IPS DF 19.7 (cell line): ENCODE measurements at regions not wholly inside any gene's neighbourhood (a gene's known extent, or its start where the extent isn't known, plus 50 kb on each side); places are given as distances from the start of the nearest gene placed in this dataset.

Experiments used
- DNase-seq: peaks from one replicate; pipeline ENCODE4 v3.0.0-alpha.2; 2013; ENCODE audit warnings: low read depth, low spot score

DNA sequence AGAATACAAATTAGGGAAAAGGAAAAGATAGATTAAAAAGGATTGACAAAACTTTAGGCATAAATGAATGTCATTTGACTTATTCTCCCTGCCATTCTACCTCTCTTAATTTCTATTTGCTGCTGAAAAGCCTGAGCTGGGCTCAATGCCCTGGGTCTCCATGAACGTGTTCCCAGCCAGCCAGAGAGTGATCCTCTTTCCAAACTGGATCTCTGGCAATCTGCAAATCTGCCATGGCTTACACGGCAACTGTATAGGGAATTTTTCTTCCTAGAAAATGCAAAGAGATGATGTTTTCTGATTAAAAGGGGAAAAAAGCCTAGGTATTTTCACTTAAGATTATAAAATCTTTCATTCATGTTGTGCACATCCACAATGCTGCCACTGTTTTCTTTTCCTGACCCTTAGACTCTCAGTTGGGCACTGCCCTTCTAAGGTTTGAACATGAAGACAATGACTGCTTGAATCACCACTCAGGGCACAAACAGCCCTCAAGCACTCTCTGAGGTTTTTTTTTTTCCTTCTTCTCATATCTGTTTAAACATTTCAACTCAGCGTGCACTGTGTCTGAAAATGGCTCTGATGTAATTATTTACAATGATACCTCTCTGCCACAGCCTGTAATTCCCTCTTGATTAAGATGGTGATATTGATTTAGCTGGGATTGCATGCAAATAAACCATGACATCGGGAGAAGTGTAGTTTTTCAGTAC, 60.3 kb downstream of the DACT1 start:
- DNase-seq, result no peak

DNA sequence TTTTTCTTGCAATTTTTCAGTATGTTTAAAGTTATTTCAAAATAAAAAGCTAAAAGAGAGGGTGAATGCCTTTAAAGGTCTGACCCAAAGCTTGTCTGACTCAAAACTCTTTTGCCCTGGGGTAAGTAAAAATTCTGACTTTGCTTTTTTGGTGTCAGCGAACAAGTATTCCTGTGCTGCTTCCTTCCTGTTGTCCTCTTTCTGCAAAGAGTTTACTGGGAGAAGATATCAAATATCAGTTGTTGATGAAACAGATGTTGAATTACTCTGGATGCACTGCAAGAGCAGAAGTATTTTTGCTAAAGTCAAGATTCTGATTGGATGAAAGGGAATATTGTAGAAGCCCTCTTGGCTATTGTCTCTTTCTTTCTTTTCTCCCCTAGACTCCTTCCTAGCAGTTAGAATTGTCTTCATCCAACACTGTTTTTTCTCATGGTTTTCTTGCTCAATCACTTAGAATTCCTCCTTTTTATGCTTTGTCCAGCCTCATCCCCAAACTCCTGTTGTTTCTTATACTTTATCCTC, 62.0 kb downstream of the DACT1 start:
- no peak for DNase-seq

DNA sequence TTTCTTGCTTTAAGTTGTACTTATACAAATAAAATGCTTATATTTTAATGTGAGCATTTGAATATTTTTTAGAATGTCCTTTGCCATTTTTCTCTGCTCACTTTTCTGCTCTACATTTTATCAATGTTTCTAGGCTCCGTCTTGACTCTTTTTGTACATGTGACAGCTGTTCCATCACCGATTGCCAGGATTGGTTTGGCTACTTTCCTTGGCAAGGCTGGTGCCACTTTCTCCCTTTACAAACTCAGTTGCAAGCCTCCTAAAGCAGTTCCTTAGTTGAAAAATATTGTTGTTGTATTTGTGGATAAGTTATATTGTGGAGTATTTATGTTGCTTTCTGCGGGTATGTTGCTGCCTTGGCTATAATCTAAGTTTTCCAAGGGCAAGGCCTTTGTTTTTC, 63.4 kb downstream of the DACT1 start:
- DNase-seq, result no peak

DNA sequence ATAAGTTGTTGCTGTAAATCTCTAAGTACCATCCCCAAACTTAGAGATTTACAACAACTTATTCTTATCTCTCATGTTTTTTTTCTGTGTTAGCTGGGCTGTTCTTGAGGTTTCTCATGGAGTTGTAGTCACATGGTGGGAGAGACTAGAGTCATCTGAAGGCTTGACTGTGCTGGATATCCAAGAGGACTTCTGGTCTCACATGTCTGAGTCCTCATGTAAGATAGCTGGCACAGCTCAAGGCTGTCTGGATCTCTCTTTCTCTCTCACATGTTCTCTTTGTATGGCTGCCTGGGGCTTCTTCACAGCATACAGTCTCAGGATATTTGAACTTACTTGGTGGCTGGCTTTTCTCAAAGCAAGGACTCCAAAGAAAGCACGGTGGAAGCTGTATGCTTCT, 63.8 kb downstream of the DACT1 start:
- DNase-seq, result no peak

DNA sequence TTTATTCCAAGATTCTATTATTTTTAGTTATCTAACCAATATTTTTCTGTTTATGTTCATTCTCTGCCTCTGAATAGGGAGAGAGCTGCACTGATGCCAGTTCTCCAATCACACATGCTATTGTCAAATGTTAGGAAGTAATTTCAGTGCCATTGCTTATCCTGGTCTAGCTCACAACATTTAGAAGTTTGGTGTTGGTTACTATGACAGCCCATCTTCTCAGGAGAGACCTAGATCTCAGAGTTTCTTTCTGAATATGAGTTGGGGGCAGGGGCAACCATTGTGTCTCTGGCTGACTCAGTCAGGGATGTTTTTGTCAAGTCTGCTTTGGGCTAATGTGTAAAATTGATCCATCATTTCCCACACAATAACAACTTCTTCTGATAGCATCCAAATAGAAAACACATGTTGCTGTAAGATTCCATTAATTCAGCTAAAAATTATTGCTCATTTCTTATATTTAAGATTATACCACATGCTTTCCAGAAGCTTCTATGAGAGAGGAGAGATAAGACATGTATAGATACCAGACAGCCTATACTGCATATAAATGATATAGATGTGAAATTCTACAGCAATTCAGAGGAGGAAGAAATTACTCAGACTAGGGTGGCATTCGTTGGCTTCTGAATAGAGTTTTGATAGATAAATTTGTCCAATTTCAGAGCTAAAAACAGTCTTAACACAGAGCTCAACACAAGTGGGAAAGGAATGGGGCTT, 64.8 kb downstream of the DACT1 start:
- no peak for DNase-seq

DNA sequence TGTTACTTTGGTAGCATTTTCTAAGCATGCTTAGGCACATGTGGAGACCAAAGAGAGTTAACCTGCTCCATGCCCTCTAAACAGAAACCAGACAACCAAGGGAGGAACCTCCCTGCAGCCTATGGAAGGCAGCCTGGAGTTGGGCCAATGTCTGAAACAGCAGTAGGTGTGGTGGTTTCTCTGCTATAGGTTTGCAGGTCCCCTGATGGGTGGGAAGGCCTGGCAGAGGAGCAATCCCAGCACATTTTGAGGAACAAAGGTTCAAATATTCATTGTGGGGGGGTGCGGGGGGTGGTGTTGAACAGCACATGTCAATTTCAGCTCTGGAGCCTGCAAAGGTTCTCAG, 65.4 kb downstream of the DACT1 start:
- DNase-seq, result no peak

DNA sequence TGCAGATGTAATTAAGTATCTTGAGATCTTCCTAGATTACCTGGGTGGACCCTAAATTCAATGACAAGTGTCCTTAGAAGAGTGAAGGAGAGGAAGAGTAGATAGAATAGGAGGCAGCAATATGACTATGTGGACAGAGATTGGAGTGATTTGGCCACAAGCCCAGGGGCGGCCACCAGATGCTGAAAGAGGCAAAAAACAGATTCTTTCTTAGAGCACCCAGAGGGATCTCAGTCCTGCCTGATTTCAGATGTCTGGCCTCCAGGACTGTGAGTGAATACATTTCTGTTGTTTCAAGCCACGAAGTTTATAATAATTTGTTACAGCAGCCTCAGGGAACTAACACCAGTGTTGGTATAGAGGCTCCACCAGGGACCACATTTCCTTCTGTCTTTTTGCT, 67.3 kb downstream of the DACT1 start:
- DNase-seq, result no peak

DNA sequence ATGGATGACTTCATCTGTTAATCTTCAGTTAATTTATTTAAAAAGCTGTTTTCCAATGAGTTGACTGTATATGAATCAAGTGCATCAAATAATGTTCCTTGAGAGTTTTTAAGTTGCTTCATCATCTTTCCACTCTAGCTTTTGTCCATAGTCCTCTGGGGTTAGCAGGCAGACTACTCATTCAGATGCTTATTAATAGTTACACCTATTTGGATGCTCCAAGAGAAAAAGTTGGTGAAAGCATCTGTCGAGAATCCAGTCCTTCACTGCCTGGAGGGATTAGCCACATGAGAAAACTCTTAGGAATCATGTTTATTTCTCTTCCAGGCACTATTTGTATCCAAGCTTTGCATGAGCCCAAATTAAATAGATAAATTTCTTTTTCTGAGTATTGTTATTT, 70.2 kb downstream of the DACT1 start:
- DNase-seq, result no peak

DNA sequence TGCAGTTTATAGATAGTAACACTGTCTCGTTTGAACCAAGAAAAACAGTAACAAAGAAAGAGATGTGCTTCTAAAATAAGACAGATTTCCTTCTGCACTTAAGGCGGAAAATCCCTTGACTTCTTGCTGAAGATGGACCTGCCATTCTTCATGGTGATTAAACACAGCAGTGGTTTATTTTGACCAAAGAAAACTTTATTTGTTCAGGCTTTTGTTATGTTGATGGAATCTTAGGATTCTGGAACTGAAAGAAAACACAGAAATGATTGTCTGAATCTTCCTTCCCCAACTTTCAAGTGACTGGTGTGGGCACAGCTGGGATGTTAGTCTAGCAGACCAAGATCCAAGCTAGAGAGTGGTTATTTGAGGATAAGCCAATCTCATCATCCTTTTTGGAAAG, 72.2 kb downstream of the DACT1 start:
- DNase-seq, result no peak

DNA sequence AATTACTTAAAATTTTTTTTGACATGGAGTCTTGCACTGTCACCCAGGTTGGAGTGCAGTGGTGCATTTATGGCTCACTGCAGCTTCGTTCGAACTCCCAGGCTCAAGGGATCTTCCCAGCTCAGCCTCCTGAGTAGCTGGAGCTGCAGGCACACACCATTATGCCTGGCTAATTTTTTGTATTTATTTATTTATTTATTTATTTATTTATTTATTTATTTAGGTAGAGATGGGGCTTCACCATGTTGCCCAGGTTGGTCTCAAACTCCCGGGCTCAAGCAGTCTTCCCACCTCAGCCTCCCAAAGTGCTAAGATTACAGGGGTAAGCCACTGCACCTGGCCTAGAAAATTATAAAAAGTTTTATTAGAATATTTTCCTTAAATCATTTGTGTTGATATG, 73.6 kb downstream of the DACT1 start:
- no peak for DNase-seq

DNA sequence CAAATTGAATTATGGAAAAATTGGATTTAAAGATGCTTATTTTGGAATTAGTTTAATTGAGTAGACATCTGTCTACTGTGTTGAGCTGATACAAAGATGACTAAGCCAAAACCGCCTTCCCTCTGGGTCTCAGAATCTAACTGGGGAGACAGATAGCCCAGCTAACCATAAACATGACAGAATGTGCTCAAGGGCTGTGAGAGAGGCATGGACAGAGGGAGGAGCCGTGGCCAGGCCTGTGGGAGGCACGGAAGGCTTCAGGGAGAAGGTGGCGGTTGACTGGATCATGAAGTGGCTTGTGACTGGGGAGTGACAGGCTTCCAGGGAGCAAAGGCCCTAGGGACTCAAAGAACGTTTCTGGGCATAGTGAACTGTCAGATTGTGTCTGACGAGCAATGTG, 74.6 kb downstream of the DACT1 start:
- DNase-seq, result no peak

DNA sequence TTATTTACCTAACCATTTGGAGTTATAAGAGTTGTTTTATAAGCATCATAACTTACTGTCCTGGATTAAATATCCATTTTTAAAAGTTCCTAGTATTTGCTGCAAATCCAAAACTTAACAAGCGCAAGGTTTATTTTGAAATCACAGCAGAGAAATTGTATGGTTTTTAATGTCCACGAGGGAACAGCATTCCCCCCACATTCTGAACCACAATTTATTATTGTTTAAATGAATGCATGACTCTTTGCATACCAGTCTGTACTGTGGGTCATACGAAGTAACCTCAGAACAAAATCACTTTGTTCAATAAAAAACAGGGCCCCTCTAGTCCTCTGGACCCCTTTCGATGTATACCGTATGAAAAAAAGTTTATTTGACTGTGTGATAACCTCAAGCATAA, 75.9 kb downstream of the DACT1 start:
- no peak for DNase-seq

DNA sequence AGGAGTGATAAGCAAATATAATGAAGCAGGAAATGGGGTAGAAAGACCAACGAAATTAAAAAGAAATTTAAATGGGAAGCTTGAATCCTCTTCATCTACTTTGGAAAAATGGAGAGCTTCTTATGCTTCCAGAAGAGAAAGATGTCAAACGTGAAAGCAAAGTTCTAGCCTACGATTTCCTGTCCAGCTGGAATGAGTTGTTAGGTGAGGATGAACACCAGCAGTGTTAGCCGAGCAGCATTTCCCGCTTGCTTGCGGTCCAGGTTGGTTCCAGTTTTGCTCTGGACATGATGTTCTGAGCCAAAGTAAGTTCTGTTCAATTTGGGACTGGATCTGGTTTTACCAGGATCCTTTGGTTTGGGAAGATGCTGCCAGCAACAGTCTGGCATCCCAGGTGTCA, 78.9 kb downstream of the DACT1 start:
- DNase-seq, result no peak

DNA sequence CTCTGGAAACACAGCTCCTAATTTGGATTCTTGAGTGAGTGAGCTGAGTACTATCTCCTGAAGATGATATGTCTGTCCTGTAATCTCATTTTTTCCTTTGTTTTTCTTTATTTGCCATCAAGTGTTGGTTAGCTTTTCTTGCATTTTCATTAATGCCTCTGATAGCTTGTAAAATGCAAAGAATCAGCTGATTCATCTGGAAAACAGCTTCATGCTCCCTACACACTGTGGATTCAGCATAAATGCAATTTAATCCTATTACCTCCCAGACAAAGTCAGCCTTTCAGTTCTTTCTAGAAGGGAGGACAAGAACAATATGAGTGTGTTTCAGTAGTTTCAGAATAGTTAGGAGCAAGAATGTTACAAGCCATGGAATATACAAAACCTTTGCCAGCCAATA, 79.4 kb downstream of the DACT1 start:
- no peak for DNase-seq

DNA sequence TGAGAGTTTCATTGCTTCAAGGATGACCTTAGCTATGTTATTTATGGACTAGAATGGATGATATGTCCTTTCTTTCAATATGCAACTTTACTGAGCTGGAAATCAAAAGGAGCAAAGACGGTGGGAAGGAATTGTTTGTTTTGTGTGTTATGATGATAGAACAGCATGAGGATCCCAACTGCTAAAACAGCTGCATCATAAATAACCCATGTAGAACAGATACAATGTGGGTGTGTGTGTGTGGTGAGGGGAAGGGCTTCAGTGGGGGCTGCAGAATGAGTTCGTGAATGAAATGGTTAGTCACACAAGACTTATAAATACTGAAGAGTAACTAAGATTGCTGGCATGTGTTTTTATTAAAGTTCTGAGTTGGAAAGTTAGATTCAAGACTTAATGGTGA, 80.1 kb downstream of the DACT1 start:
- no peak for DNase-seq

DNA sequence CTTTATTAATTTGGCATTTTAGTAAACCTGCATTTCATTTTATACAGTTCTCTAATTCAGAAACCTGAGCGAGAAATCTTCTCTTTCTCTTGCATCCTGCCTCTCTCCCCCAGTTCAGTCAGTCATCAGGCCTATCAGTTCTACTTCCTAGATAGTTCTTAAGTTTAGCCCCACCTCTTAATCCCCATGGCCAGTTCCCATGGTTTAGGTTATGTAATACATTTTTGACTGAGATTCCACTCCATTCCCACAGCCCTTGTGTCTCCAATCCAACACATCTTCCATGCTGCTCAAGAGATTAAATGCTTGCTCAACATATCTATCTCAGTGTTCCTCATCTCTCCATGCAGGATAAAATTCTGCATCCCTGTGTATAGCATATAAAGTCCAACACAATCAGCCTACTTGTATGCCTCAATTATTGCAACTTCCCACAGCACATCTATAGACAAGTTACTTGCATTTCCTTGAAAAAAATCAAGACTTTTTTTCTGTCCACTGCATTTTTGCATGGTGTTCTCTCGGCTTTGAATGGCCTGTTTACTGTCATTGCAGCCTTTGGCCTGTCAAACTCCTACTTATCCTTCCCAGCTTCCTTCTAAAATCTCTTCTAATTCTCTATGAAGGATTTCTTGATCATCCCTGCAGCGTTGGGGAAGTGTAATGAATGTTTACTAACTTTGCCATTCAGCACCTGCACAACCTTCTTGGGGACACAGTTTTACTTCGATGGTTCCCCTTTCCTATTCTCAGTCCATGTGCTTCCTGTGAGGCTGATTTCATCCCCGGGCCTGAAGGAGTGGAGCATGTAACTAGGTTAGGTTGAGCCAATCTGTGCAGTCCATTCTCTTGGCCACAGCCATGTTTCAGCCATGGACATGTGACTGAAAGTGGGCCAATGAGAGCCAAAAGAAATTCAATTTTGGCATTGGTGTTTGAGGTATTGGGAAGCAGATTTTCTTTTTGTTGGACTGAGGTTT, 80.8 kb downstream of the DACT1 start:
- no peak for DNase-seq

DNA sequence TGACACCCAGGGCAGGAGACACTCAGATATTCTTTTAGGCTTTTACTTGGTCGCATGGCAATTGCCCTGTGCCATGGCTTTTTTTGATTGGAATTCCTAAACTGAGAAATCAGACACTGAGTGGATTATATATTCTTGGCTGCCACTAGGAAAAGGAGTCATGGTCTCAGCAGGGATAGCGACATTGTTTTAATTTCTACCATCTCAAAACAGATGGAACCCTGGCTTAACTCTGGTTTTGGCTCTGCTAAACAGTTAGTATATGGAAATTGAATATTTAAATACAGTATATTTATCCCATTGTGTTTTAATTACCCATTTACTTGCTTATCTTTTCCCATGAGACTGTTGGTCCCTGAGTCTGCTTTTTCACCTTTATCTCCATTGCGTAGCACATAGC, 84.0 kb downstream of the DACT1 start:
- DNase-seq, result no peak

DNA sequence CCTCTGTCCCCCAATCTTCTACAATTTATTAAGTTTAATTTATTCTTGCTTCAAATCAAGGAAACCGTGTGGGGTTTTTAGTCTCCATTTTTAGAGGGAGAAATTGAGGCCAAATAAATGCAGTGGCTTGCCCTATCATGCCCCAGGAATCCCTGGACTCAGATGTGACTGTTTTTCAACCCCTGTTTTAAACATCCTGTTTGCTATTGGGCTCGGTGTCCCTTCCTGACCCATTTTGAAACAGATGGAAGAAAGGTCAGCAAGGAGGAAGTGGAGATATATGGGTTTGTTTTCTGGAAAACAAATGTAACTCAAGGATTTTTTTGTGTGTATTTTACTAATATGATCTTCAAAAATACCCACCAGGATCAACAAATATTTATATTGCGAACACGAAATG, 84.7 kb downstream of the DACT1 start:
- DNase-seq, result no peak

DNA sequence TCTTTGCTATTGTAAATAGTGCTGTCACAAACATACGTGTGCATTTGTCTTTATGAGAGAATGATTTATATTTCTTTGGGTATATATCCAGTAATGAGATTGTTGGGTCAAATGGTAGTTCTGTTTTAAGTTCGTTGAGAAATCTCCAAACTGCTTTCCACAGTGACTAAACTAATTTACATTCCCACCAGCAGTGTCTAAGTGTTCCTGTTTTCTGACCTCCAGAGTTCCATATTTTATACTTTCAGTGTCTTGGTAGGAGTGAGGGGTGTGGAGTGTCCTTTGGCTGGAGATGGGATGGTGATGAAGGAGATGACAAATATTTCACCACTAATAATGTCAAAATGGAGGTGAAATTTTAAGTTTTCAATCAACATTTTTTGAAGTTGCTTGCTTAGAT, 86.4 kb downstream of the DACT1 start:
- DNase-seq, result no peak

DNA sequence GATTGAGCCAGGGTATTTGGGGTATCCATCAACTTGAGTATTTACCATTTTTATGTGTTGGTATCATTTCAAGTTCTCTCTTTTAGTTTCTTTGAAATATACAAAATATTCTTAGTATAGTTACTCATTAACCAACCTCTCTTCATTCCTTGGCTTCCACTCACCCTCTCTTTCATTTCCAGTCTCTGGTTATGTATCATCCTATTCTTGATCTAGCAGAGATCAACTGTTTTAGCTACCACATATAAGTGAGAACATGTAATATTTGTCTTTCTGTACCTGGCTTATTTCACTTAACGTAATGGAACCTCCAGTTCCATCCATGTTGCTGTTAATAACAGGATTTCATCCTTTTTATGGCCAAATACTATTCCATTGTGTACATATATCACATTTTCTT, 86.9 kb downstream of the DACT1 start:
- no peak for DNase-seq

DNA sequence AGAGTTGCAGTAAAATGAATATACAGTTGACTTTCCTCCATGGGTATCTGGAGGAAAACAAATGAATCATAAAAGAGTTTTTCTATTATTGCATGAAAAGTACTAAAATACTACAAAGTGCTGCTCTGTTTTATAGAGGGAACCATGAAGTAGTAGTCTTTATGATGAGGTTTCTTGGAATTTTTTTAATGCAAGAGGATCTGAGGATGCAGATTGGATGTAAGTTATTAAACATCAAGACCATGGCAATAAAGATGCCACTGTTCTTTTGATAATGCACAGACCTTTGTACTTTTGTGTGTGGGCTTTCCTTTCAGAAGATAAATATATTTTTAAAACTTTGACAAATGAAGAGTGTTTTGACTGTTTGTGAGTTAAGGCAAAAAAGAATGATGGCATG, 87.5 kb downstream of the DACT1 start:
- no peak for DNase-seq

DNA sequence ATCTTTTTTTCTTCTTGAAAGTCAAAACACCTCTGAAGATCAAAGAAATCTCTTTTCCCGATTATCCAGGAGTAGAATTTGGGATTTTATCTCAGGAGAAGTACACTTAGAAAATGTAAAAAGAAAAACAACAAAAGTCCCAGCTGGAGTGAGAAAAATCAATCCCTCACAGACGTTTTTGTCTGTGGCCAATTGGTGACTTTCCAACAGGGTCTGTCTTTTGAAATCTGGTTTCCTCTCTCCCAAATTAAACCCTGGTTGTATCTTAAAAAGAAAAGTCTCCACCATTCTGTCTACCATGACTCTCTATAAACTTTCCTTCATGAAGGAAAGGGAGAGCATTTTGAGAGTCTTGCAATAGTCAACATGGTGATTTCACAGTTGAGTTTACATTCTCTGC, 88.1 kb downstream of the DACT1 start:
- no peak for DNase-seq
